ENCODE measurements at regions not wholly inside any gene's neighbourhood (a gene's known extent, or its start where the extent isn't known, plus 50 kb on each side); places are given as distances from the start of the nearest gene placed in this dataset.

DNA sequence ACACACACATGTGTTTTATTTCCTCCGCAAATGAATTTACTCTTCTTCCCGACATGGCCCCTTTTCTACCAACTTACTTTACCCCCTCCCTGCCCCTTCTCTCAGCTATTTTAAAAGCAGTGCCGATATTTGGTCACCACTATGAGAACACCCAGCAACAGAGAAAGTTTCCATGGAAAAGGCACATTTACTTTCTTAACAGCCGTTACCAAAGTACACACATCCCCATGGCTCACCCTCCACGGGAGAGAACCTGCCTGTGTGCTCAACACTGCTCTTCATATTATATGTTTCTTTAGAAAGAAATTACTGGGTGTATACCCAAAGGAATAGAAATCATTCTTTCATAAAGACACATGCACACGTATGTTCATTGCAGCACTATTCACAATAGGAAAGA, 714.4 kb downstream of the DCDC2C start:
- DNase-seq (ENCODE audit: low spot score in 2 of 2): no peak
- no peak overlapping the region for H3K27ac ChIP-seq
- intact Hi-C loops (cut with DNase I; ENCODE audit: low total_unique reads): no loop called here
- no peaks in the 10 kb centered on the region for H3K4me1 ChIP-seq
- no peak for TF ChIP-seq POLR2A (IDR thresholded peaks at IDR 0.05)
- TF ChIP-seq, protein P1, sequence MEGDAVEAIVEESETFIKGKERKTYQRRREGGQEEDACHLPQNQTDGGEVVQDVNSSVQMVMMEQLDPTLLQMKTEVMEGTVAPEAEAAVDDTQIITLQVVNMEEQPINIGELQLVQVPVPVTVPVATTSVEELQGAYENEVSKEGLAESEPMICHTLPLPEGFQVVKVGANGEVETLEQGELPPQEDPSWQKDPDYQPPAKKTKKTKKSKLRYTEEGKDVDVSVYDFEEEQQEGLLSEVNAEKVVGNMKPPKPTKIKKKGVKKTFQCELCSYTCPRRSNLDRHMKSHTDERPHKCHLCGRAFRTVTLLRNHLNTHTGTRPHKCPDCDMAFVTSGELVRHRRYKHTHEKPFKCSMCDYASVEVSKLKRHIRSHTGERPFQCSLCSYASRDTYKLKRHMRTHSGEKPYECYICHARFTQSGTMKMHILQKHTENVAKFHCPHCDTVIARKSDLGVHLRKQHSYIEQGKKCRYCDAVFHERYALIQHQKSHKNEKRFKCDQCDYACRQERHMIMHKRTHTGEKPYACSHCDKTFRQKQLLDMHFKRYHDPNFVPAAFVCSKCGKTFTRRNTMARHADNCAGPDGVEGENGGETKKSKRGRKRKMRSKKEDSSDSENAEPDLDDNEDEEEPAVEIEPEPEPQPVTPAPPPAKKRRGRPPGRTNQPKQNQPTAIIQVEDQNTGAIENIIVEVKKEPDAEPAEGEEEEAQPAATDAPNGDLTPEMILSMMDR (IDR thresholded peaks at IDR 0.05): no peak
- TF ChIP-seq POLR2AphosphoS5 (IDR thresholded peaks at IDR 0.05): no peak
- no peaks in the 10 kb centered on the region for H3K36me3 ChIP-seq
- no peak overlapping the region for H3K4me3 ChIP-seq
- H3K27me3 ChIP-seq: no peaks in the 10 kb centered on the region
- H3K9me3 ChIP-seq: no peaks in the 10 kb centered on the region

DNA sequence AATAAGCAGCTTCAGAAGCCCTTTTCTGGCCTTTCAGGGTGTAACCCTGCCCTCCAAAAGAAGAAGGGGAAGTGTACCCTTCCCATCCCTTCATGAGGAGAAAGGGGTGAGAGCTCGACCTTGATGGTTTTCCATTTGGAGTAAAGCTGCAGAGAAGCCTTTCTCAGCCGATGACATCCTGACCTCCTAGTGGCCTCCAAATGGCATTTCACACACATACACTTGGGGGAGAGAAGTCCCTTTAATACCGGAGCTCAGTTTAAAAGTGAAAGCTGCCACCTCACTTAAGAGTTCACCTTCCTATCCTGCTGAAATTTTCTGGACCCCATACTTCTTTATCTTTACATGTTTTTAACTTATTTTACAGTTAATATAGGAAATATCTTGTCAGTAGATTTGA, 716.7 kb downstream of the DCDC2C start:
- Histone ChIP-seq H3K4me1 (no peaks in the 10 kb centered on the region), H3K9me3 (no peaks in the 10 kb centered on the region), H3K27me3 (no peaks in the 10 kb centered on the region), H3K36me3 (no peaks in the 10 kb centered on the region), H3K4me3 (no peak overlapping the region), H3K27ac (no peak overlapping the region)
- TF ChIP-seq POLR2AphosphoS5 (IDR thresholded peaks at IDR 0.05) (no peak), POLR2A (IDR thresholded peaks at IDR 0.05) (no peak)
- TF ChIP-seq, protein P1 (IDR thresholded peaks at IDR 0.05): no peak
- intact Hi-C loops (cut with DNase I; ENCODE audit: low total_unique reads): no loop called here
- no peak for DNase-seq (ENCODE audit: low spot score in 2 of 2)

DNA sequence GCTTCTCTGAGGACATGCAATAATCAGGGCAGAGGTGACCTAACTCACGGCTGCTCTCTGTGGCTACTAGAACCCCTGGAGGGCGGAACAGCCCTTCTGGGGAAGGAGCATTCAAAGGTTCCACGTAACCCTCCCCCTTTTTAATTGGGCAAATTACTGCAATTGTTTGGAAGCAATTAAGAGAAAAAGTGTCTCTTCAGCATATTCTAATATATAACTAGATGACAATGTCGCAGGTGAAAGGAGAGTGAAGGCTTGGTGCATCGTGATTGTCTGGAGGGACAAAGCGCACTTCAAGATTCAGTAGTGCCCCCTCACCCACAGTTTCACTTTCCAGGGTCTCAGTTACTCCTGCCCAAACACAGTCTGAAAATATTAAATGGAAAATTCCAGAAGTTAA, 720.8 kb downstream of the DCDC2C start:
- DNase-seq (ENCODE audit: low spot score in 2 of 2): no peak
- H3K4me3 ChIP-seq: no peak overlapping the region
- H3K36me3 ChIP-seq: no peaks in the 10 kb centered on the region
- TF ChIP-seq POLR2AphosphoS5 (IDR thresholded peaks at IDR 0.05) (no peak), POLR2A (IDR thresholded peaks at IDR 0.05) (no peak)
- TF ChIP-seq, protein P1 (IDR thresholded peaks at IDR 0.05): no peak
- no peaks in the 10 kb centered on the region for H3K9me3 ChIP-seq
- no peaks in the 10 kb centered on the region for H3K27me3 ChIP-seq
- H3K27ac ChIP-seq: no peak overlapping the region
- H3K4me1 ChIP-seq: no peaks in the 10 kb centered on the region
- intact Hi-C loops (cut with DNase I; ENCODE audit: low total_unique reads): no loop called here

DNA sequence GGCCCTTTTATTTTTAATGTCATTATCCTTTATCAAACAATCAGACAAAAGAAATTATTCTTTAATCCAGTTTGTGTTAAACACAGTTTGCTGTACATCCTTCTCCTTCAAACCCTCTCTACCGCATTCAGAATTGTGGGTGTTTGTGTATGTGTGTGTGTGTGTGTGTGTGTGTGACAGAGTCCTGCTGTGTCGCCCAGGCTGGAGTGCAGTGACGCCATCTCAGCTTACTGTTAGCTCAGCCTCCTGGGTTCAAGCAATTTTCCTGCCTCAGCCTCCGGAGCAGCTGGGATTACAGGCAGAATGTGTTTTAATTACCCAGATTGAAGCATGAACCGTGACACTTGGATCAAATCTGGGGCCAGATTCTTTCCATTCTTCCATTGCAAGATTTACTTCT, 723.7 kb downstream of the DCDC2C start:
- Histone ChIP-seq H3K27ac (no peak overlapping the region), H3K4me3 (no peak overlapping the region), H3K9me3 (no peaks in the 10 kb centered on the region), H3K27me3 (no peaks in the 10 kb centered on the region), H3K4me1 (no peaks in the 10 kb centered on the region), H3K36me3 (no peaks in the 10 kb centered on the region)
- intact Hi-C loops (cut with DNase I; ENCODE audit: low total_unique reads): no loop called here
- DNase-seq (ENCODE audit: low spot score in 2 of 2): no peak
- TF ChIP-seq POLR2AphosphoS5 (IDR thresholded peaks at IDR 0.05) (no peak), POLR2A (IDR thresholded peaks at IDR 0.05) (no peak)
- TF ChIP-seq, protein P1 (IDR thresholded peaks at IDR 0.05): no peak

DNA sequence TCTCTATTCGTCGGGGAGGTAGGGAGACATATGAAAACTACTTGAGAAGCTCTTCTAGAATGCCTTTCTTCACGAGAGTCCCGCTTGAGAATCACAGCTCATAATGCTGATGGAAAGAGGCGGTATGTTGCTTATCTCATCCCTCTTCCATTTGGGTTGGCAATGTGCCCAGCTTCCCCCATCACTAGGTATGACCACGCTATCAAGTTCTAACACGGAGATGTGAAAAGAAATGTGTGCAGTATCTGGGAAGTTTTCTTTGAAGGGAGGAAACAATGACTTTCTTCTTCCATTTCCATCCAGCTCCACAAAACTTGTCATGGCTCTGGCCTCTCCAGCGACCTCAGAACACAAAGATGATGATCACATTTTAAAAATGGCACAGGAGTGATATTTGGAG, 742.4 kb downstream of the DCDC2C start:
- Histone ChIP-seq H3K4me1 (no peaks in the 10 kb centered on the region), H3K27ac (no peak overlapping the region), H3K4me3 (no peak overlapping the region), H3K27me3 (no peaks in the 10 kb centered on the region), H3K9me3 (peaks cover 0 to 3% of the 10 kb centered on the region in 2 donors), H3K36me3 (no peaks in the 10 kb centered on the region)
- no peak for TF ChIP-seq POLR2A (IDR thresholded peaks at IDR 0.05)
- TF ChIP-seq, protein P1 (IDR thresholded peaks at IDR 0.05): no peak
- intact Hi-C loops (cut with DNase I; ENCODE audit: low total_unique reads): no loop called here
- DNase-seq (ENCODE audit: low spot score in 2 of 2): no peak

All from breast epithelium (tissue), 4 donors.